Stomach (tissue), 8 donors: ENCODE measurements at regions not wholly inside any gene's neighbourhood (a gene's known extent, or its start where the extent isn't known, plus 50 kb on each side); places are given as distances from the start of the nearest gene placed in this dataset.

Source experiments
- DNase-seq, 2 donors: peaks; one replicate each; pipeline versions ENCODE4 v3.0.0 to v3.0.0-alpha.2; 2013 to 2019
- H3K27ac ChIP-seq, 5 donors: fragments of 200-600 bp in 4 of 5; sonication (generic) in 4 of 5; one replicate each; pipeline ENCODE4 v1.5.1; 2013 to 2019; ENCODE audit warnings: mild to moderate bottlenecking in 1 of 5, moderate library complexity in 1 of 5
- H3K27me3 ChIP-seq, 3 donors: fragments of 200-600 bp; sonication (generic); one replicate each; pipeline ENCODE4 v1.5.1; 2017 to 2019; ENCODE audit warnings: mixed run types in 1 of 3
- H3K36me3 ChIP-seq, 4 donors: fragments of 200-600 bp; sonication (generic); 1 replicate in 3 of 4; 2 replicates in 1 of 4; pipeline ENCODE4 v1.5.1; 2016 to 2019
- H3K4me1 ChIP-seq, 4 donors: fragments of 200-600 bp; sonication (generic); one replicate each; pipeline ENCODE4 v1.5.1; 2016 to 2019
- H3K4me3 ChIP-seq, 4 donors: fragments of 200-600 bp; sonication (generic) in 3 of 4; one replicate each; pipeline ENCODE4 v1.5.1; 2016 to 2019; ENCODE audit warnings: mild to moderate bottlenecking in 1 of 4
- H3K9me3 ChIP-seq, 4 donors: fragments of 200-600 bp; sonication (generic); one replicate each; pipeline ENCODE4 v1.5.1; 2016 to 2019
- EP300 ChIP-seq: sonication (generic); formaldehyde crosslinking; IDR thresholded peaks from one replicate; pipeline ENCODE4 v1.6.1; 2017; ENCODE audit warnings: antibody characterized with exemption
- POLR2A ChIP-seq, 4 donors: fragments of 450-650 bp; IDR thresholded peaks; one replicate each; pipeline ENCODE4 v1.6.1; 2016; ENCODE audit warnings: antibody characterized with exemption in 4 of 4, control low read depth in 2 of 4, mild to moderate bottlenecking in 1 of 4, moderate library complexity in 1 of 4
- POLR2AphosphoS5 ChIP-seq, 3 donors: sonication (generic); formaldehyde crosslinking; IDR thresholded peaks; one replicate each; pipeline ENCODE4 v1.6.1; 2016; ENCODE audit warnings: antibody characterized with exemption in 3 of 3
- WGBS, 5 donors: extraction: QIAGEN DNeasy Blood & Tissue Kit in 3 of 5; methylation state at CpG; one replicate each; pipeline versions ENCODE4 v1.1.5 to v1.1.7; 2013 to 2018; 5-methylcytosine and 5-hydroxymethylcytosine counted together
- intact Hi-C: fragments of 100-400 bp; cut with DNase I; formaldehyde crosslinking; loops from one replicate; pipeline ENCODE4 v1.15.1; 2023; ENCODE audit warnings: low total_unique reads
- TF ChIP-seq, protein P1 (sequence below), 7 experiments: fragments of 450-650 bp in 4 of 7; fragments of 200-600 bp in 3 of 7; sonication (generic) in 3 of 7; IDR thresholded peaks; one replicate each; pipeline ENCODE4 v1.5.1; 2016 to 2019; ENCODE audit warnings: antibody characterized with exemption in 7 of 7, control low read depth in 2 of 7, mild to moderate bottlenecking in 1 of 7
- donor health status: healthy with polysubstance abuse.
- donor health status: Bipolar disorder and iron deficiency.
- donor health status: healthy.

DNA sequence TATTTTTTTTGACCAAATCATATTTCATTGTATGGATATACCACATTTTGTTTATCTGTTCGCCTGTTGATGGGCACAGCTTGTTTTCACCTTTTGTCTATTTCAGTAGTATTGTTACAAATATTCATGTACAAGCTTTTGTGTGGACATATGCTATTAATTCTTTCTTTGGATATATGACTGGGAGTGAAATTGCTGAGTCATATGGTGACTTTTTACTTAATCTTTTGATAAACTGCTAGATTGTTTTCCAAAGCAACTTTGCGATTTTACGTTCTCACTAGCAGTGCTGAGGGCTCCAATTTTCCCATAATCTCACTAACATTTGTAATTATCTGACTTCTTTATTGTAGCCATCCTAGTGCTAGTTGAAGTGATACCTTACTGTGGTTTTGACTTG, 112.4 kb downstream of the CD8B2 start:
- Histone ChIP-seq H3K27me3 (no peaks in the 10 kb centered on the region), H3K4me3 (no peak overlapping the region), H3K27ac (no peak overlapping the region), H3K36me3 (no peaks in the 10 kb centered on the region), H3K9me3 (no peaks in the 10 kb centered on the region), H3K4me1 (peaks cover 0 to 8% (median 0%) of the 10 kb centered on the region in 4 donors)
- 72 to 94% (median 85%) methylated on average over 3 of the region's 3 CpGs for WGBS, 5 donors
- TF ChIP-seq, protein P1, sequence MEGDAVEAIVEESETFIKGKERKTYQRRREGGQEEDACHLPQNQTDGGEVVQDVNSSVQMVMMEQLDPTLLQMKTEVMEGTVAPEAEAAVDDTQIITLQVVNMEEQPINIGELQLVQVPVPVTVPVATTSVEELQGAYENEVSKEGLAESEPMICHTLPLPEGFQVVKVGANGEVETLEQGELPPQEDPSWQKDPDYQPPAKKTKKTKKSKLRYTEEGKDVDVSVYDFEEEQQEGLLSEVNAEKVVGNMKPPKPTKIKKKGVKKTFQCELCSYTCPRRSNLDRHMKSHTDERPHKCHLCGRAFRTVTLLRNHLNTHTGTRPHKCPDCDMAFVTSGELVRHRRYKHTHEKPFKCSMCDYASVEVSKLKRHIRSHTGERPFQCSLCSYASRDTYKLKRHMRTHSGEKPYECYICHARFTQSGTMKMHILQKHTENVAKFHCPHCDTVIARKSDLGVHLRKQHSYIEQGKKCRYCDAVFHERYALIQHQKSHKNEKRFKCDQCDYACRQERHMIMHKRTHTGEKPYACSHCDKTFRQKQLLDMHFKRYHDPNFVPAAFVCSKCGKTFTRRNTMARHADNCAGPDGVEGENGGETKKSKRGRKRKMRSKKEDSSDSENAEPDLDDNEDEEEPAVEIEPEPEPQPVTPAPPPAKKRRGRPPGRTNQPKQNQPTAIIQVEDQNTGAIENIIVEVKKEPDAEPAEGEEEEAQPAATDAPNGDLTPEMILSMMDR (IDR thresholded peaks at IDR 0.05): no peak
- TF ChIP-seq POLR2A (IDR thresholded peaks at IDR 0.05) (no peak), EP300 (no peak), POLR2AphosphoS5 (IDR thresholded peaks at IDR 0.05) (no peak)
- intact Hi-C loops: no loop called here
- no peak for DNase-seq

DNA sequence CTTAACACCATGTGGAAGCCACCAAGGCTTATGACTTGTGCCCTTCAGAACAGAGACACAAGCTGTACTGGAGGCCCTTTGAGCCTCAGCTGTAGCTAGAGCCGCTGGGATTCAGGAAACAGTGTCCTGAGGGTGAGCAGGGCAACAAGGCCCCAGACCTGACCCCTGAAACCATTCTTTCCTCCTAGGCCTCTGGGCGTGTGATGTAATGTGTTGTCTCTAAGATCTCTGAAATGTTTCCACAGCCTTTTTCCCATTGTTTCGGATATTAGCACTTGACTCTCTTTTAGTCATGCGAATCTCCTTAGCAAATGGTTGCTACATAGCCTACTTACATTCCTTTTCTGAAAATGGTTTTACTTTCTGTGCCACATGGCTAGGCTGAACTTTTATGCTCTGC, 114.9 kb downstream of the CD8B2 start:
- no peak overlapping the region for H3K27ac ChIP-seq
- TF ChIP-seq POLR2A (IDR thresholded peaks at IDR 0.05) (no peak), POLR2AphosphoS5 (IDR thresholded peaks at IDR 0.05) (no peak), EP300 (no peak)
- TF ChIP-seq, protein P1 (IDR thresholded peaks at IDR 0.05): no peak
- WGBS, 5 donors: 84 to 91% (median 88%) methylated on average over 4 of the region's 4 CpGs
- H3K27me3 ChIP-seq: no peaks in the 10 kb centered on the region
- H3K4me1 ChIP-seq: no peaks in the 10 kb centered on the region
- no peaks in the 10 kb centered on the region for H3K9me3 ChIP-seq
- no peak overlapping the region for H3K4me3 ChIP-seq
- H3K36me3 ChIP-seq: no peaks in the 10 kb centered on the region
- intact Hi-C loops: no loop called here
- DNase-seq: no peak

DNA sequence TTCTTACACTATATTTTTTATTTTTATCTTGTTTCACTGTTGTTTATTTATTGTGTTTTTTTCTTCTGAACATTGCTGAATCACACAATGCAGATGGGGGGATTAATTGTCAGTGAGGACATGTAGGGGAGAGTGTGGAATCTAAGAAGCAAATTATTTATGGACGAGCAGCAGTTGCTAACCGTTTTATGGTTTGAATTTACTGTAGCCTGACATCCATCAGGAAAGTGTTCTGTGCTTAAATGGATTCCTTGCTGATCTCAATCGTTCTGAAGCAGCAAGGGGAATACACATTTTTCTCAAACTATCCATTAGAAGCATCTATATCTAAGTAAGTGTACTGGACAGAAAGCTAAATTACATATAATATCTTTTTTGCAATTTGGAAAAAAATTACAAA, 119.5 kb downstream of the CD8B2 start:
- intact Hi-C loops: no loop called here
- Histone ChIP-seq H3K9me3 (no peaks in the 10 kb centered on the region), H3K27ac (no peak overlapping the region), H3K27me3 (no peaks in the 10 kb centered on the region), H3K4me1 (no peaks in the 10 kb centered on the region), H3K36me3 (no peaks in the 10 kb centered on the region), H3K4me3 (no peak overlapping the region)
- WGBS, 5 donors: 68 to 88% (median 79%) methylated on average over 3 of the region's 3 CpGs
- DNase-seq: no peak
- TF ChIP-seq EP300: no peak
- TF ChIP-seq POLR2AphosphoS5 (IDR thresholded peaks at IDR 0.05): no peak
- TF ChIP-seq, protein P1 (IDR thresholded peaks at IDR 0.05): no peak
- no peak for TF ChIP-seq POLR2A (IDR thresholded peaks at IDR 0.05)

DNA sequence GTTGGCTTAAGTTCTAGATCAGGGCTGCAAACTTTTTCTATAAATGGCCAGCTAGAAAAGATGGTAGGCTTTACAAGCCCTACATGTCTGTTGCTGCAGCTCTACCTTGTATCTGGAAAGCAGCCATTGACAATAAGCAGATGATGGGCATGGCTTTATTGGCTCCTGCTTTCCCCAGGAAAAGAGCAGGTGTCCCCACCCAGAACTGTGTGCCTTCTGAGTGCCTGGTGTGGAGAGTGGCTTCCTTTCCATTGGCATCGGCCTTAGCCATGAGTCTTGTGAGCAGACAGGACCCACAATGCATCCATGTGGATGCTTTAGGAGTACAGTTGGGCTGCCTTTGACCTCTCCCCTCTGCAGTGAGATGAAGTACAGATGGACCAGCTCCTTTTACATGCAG, 120.2 kb downstream of the CD8B2 start:
- H3K27ac ChIP-seq: no peak overlapping the region
- H3K27me3 ChIP-seq: no peaks in the 10 kb centered on the region
- peaks cover 0 to under 1% (median 0%) of the 10 kb centered on the region in 4 donors for H3K9me3 ChIP-seq
- no peaks in the 10 kb centered on the region for H3K36me3 ChIP-seq
- DNase-seq: no peak
- WGBS, 5 donors: 86 to 95% (median 93%) methylated on average over 1 of the region's 1 CpG; no CpG with 5 or more reads in 1 of the 5 donors
- H3K4me1 ChIP-seq: no peaks in the 10 kb centered on the region
- H3K4me3 ChIP-seq: no peak overlapping the region
- TF ChIP-seq POLR2A (IDR thresholded peaks at IDR 0.05): no peak
- TF ChIP-seq POLR2AphosphoS5 (IDR thresholded peaks at IDR 0.05): no peak
- TF ChIP-seq, protein P1 (IDR thresholded peaks at IDR 0.05): no peak
- TF ChIP-seq EP300: no peak
- intact Hi-C loops: no loop called here
